Activated T-helper 1 cell treated with anti-CD3 and anti-CD28 coated beads, Interleukin-12 subunit alpha, Interleukin-12 subunit beta, Interleukin-2, Interleukin-4 antibody, amounts not matched to agents 30 ng/mL and 10 ng/mL and 1 ng/mL, durations not matched to agents 14 hours and 24 hours and 36 hours (primary cell): ENCODE measurements at regions not wholly inside any gene's neighbourhood (a gene's known extent, or its start where the extent isn't known, plus 50 kb on each side); places are given as distances from the start of the nearest gene placed in this dataset.

Experiments
- DNase-seq: peaks from one replicate; pipeline ENCODE4 v3.0.0; 2021; ENCODE audit warnings: low spot score
- H3K27ac Mint-ChIP-seq: one replicate; pipeline ENCODE4 v1.8.0; 2021; ENCODE audit warnings: mild to moderate bottlenecking, mixed read lengths
- H3K27me3 Mint-ChIP-seq: one replicate; pipeline ENCODE4 v1.8.0; 2022; ENCODE audit warnings: mild to moderate bottlenecking, moderate library complexity, mixed read lengths; ENCODE audit not compliant: insufficient read depth
- H3K36me3 Mint-ChIP-seq: one replicate; pipeline ENCODE4 v1.8.0; 2021; ENCODE audit warnings: low read depth, mixed read lengths
- H3K4me1 Mint-ChIP-seq: one replicate; pipeline ENCODE4 v1.8.0; 2021; ENCODE audit warnings: low read depth, mixed read lengths
- H3K4me3 Mint-ChIP-seq: one replicate; pipeline ENCODE4 v1.8.0; 2021; ENCODE audit warnings: mild to moderate bottlenecking, moderate library complexity, mixed read lengths
- H3K9me3 Mint-ChIP-seq: one replicate; pipeline ENCODE4 v1.8.0; 2021; ENCODE audit warnings: mixed read lengths
- intact Hi-C: fragments of 100-400 bp; cut with micrococcal nuclease; formaldehyde crosslinking; loops from one replicate; pipeline ENCODE4 v1.15.1; 2024

GRCh38 chr1:209391792-209392191 lies 191.7 kb upstream of the CAMK1G start:
- no peaks in the 10 kb centered on the region for H3K9me3 Mint-ChIP-seq
- intact Hi-C loops: no loop called here
- no peaks in the 10 kb centered on the region for H3K4me1 Mint-ChIP-seq
- no peak for DNase-seq
- H3K27me3 Mint-ChIP-seq: peaks cover 5% of the 10 kb centered on the region
- no peaks in the 10 kb centered on the region for H3K36me3 Mint-ChIP-seq
- H3K4me3 Mint-ChIP-seq: no peak overlapping the region
- H3K27ac Mint-ChIP-seq: no peak overlapping the region

GRCh38 chr1:209395169-209395568 lies 188.3 kb upstream of the CAMK1G start:
- Mint-ChIP-seq H3K4me1 (no peaks in the 10 kb centered on the region), H3K27ac (no peak overlapping the region), H3K36me3 (no peaks in the 10 kb centered on the region), H3K9me3 (no peaks in the 10 kb centered on the region), H3K4me3 (no peak overlapping the region), H3K27me3 (peaks cover 5% of the 10 kb centered on the region)
- DNase-seq: no peak
- intact Hi-C loops: no loop called here

GRCh38 chr1:209397371-209397770 lies 186.1 kb upstream of the CAMK1G start:
- Mint-ChIP-seq H3K27me3 (peaks cover 5% of the 10 kb centered on the region), H3K27ac (no peak overlapping the region), H3K4me1 (no peaks in the 10 kb centered on the region), H3K9me3 (no peaks in the 10 kb centered on the region), H3K36me3 (no peaks in the 10 kb centered on the region), H3K4me3 (no peak overlapping the region)
- intact Hi-C loops: no loop called here
- DNase-seq: no peak

- DNase-seq: no peak
- Mint-ChIP-seq H3K9me3 (no peaks in the 10 kb centered on the region), H3K27me3 (peaks cover 5% of the 10 kb centered on the region), H3K4me3 (no peak overlapping the region), H3K36me3 (no peaks in the 10 kb centered on the region), H3K27ac (no peak overlapping the region), H3K4me1 (no peaks in the 10 kb centered on the region)
- intact Hi-C loops: no loop called here
Observed at GRCh38 chr1:209397910-209398309, 185.6 kb upstream of the CAMK1G start.

- H3K4me3 Mint-ChIP-seq: no peak overlapping the region
- H3K4me1 Mint-ChIP-seq: no peaks in the 10 kb centered on the region
- no peaks in the 10 kb centered on the region for H3K36me3 Mint-ChIP-seq
- intact Hi-C loops: no loop called here
- DNase-seq: no peak
- no peak overlapping the region for H3K27ac Mint-ChIP-seq
- peaks cover 5% of the 10 kb centered on the region for H3K27me3 Mint-ChIP-seq
- no peaks in the 10 kb centered on the region for H3K9me3 Mint-ChIP-seq
Observed at GRCh38 chr1:209398313-209398991, 185.1 kb upstream of the CAMK1G start.

GRCh38 chr1:209399800-209400199 lies 183.7 kb upstream of the CAMK1G start:
- no peak for DNase-seq
- Mint-ChIP-seq H3K27me3 (peaks cover 4% of the 10 kb centered on the region), H3K36me3 (no peaks in the 10 kb centered on the region), H3K9me3 (no peaks in the 10 kb centered on the region), H3K27ac (no peak overlapping the region), H3K4me1 (no peaks in the 10 kb centered on the region), H3K4me3 (no peak overlapping the region)
- intact Hi-C loops: no loop called here

GRCh38 chr1:209400351-209401220 lies 182.9 kb upstream of the CAMK1G start:
- no peak for DNase-seq
- intact Hi-C loops: no loop called here
- Mint-ChIP-seq H3K36me3 (no peaks in the 10 kb centered on the region), H3K27ac (no peak overlapping the region), H3K27me3 (peaks cover 5% of the 10 kb centered on the region), H3K4me1 (no peaks in the 10 kb centered on the region), H3K9me3 (no peaks in the 10 kb centered on the region), H3K4me3 (no peak overlapping the region)

GRCh38 chr1:209402697-209403096 lies 180.8 kb upstream of the CAMK1G start:
- Mint-ChIP-seq H3K9me3 (no peaks in the 10 kb centered on the region), H3K27ac (no peak overlapping the region), H3K4me1 (no peaks in the 10 kb centered on the region), H3K36me3 (no peaks in the 10 kb centered on the region), H3K27me3 (peaks cover 5% of the 10 kb centered on the region), H3K4me3 (no peak overlapping the region)
- no peak for DNase-seq
- intact Hi-C loops: no loop called here

- no peak for DNase-seq
- H3K9me3 Mint-ChIP-seq: no peaks in the 10 kb centered on the region
- H3K4me3 Mint-ChIP-seq: no peak overlapping the region
- intact Hi-C loops: no loop called here
- H3K27me3 Mint-ChIP-seq: peaks cover 8% of the 10 kb centered on the region
- H3K36me3 Mint-ChIP-seq: no peaks in the 10 kb centered on the region
- no peak overlapping the region for H3K27ac Mint-ChIP-seq
- no peaks in the 10 kb centered on the region for H3K4me1 Mint-ChIP-seq
Observed at GRCh38 chr1:209403921-209404320, 179.6 kb upstream of the CAMK1G start.

- DNase-seq: no peak
- H3K4me3 Mint-ChIP-seq: no peak overlapping the region
- no peaks in the 10 kb centered on the region for H3K9me3 Mint-ChIP-seq
- no peak overlapping the region for H3K27ac Mint-ChIP-seq
- no peaks in the 10 kb centered on the region for H3K4me1 Mint-ChIP-seq
- peaks cover 12% of the 10 kb centered on the region for H3K27me3 Mint-ChIP-seq
- H3K36me3 Mint-ChIP-seq: no peaks in the 10 kb centered on the region
- intact Hi-C loops: no loop called here
Observed at GRCh38 chr1:209404577-209404976, 178.9 kb upstream of the CAMK1G start.

GRCh38 chr1:209405183-209405814 lies 178.2 kb upstream of the CAMK1G start:
- Mint-ChIP-seq H3K4me3 (no peak overlapping the region), H3K36me3 (no peaks in the 10 kb centered on the region), H3K9me3 (no peaks in the 10 kb centered on the region), H3K4me1 (no peaks in the 10 kb centered on the region), H3K27ac (no peak overlapping the region), H3K27me3 (peaks cover 13% of the 10 kb centered on the region)
- DNase-seq: no peak
- intact Hi-C loops: no loop called here

- no peaks in the 10 kb centered on the region for H3K36me3 Mint-ChIP-seq
- H3K4me1 Mint-ChIP-seq: no peaks in the 10 kb centered on the region
- no peak overlapping the region for H3K27ac Mint-ChIP-seq
- H3K4me3 Mint-ChIP-seq: no peak overlapping the region
- intact Hi-C loops: no loop called here
- DNase-seq: no peak
- peaks cover 15% of the 10 kb centered on the region for H3K27me3 Mint-ChIP-seq
- no peaks in the 10 kb centered on the region for H3K9me3 Mint-ChIP-seq
Observed at GRCh38 chr1:209406168-209406567, 177.3 kb upstream of the CAMK1G start.

- Mint-ChIP-seq H3K27me3 (peaks cover 17% of the 10 kb centered on the region), H3K4me1 (no peaks in the 10 kb centered on the region), H3K36me3 (no peaks in the 10 kb centered on the region), H3K9me3 (no peaks in the 10 kb centered on the region), H3K27ac (no peak overlapping the region), H3K4me3 (no peak overlapping the region)
- intact Hi-C loops: no loop called here
- DNase-seq: no peak
Observed at GRCh38 chr1:209406595-209406994, 176.9 kb upstream of the CAMK1G start.
